Right lung (tissue), 2 donors: ENCODE measurements at regions not wholly inside any gene's neighbourhood (a gene's known extent, or its start where the extent isn't known, plus 50 kb on each side); places are given as distances from the start of the nearest gene placed in this dataset.
A peak's percentile ranks its signal among the peaks of the same experiment; 100 is the strongest.

ENCODE experiments used
- DNase-seq, 2 donors: peaks; one replicate each; pipeline ENCODE4 v3.0.0-alpha.2; 2013

- no peak for DNase-seq
Observed at GRCh38 chr10:62453274-62453673, 79.1 kb downstream of the ZNF365 start.

GRCh38 chr10:62454687-62455397, 80.7 kb downstream of the ZNF365 start:
- no peak for DNase-seq

- no peak for DNase-seq
Observed at GRCh38 chr10:62456611-62457101, 82.5 kb downstream of the ZNF365 start.

- no peak for DNase-seq
Observed at GRCh38 chr10:62457196-62457595, 83.0 kb downstream of the ZNF365 start.

- no peak for DNase-seq
Observed at GRCh38 chr10:62457598-62457997, 83.4 kb downstream of the ZNF365 start.

DNA sequence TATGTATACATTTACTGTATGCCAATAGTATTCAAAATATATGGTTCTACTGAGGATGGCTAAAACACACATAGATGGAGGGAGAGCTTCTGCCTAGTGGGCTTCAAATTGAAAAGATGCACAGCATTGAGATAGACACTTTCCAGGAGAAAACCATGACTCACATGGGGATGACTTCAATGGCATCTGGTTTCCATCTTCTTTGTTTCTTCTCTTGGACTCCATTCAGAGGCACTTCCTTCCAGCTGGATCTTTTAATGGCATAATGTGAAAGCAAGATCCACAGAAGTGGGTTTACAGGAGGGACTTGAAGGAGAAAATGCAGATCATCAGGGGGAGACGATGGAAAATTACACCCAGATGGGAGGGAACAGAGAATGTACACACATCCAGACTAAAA, 84.9 kb downstream of the ZNF365 start:
- peak; percentile 23 to 29 for DNase-seq

- DNase-seq, result no peak
Observed at GRCh38 chr10:62459500-62459899, 85.3 kb downstream of the ZNF365 start.

DNA sequence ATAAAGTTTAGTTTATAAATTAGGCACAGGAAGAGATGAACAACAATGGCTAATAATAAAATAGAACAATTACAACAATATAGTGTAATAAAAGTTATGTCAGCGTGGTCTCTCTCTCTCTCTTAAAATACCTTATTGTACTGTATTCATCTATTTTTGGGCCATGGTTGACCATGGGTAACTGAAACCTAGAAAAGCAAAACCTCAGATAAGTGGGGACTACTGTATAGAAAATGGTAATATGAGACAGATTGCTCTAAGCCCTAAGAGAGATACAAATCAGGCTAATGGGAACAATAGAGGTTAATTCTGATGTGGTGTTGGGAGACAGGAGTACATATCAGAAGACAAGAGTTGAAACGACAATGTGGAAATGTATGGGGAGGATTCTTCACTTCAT, 86.2 kb downstream of the ZNF365 start:
- no peak for DNase-seq

DNA sequence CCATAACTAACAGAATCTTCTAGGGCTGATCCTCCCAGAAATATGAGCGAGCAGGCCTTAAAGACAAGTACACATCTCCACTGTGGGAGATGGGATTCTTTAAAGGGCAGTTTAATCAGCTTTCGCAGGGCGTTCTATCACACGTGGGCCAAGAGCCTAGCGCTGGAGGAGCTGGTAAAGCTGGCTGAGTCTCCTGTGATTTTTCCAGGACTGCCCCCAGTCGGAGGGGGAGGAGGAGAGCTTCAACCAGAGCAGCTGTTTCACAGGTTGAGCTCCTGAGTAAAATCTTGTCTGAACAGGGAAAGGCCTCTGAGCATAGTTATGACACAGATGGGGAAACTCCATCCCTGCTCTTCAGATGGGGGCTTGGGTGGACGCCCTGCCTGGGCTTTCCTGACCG, 87.0 kb downstream of the ZNF365 start:
- no peak for DNase-seq

DNA sequence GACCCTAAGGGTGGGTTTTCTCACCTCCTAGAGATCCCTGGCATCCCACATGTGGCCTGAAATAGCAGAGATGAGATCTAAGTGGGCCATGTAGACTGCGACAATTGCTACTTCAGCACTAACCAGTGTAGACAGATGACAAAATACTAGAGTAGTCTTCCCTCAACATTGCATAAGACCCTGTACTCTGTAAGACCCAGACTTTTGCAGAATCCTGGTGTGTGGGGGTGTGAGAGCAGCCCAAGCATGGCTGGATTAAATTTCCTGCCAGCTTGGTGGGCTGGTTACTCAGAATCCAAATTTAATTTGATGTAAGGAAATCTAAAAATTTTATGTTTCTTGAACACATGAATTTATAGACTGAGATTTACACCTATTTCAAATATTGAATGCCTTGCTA, 88.3 kb downstream of the ZNF365 start:
- no peak for DNase-seq

GRCh38 chr10:62463364-62463763, 89.2 kb downstream of the ZNF365 start:
- no peak for DNase-seq

GRCh38 chr10:62464308-62464707, 90.1 kb downstream of the ZNF365 start:
- no peak for DNase-seq

DNA sequence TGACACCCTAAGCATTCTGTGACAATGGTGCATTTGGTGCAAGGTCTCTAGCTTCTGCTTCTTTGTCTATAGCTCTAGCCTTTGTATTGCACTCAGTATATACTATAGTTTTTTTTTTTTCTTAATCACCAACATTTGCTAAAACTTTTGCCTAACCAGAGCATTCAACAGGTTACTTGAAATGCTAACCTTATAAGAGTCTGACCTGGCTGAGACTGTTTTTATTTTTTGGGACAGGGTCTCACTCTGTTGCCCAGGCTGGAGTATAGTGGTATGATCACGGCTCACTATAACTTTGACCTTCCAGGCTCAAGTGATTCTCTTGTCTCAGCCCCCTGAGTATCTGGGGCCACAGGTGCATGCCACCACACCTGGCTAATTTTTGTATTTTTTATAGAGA, 92.4 kb downstream of the ZNF365 start:
- DNase-seq, result no peak

DNA sequence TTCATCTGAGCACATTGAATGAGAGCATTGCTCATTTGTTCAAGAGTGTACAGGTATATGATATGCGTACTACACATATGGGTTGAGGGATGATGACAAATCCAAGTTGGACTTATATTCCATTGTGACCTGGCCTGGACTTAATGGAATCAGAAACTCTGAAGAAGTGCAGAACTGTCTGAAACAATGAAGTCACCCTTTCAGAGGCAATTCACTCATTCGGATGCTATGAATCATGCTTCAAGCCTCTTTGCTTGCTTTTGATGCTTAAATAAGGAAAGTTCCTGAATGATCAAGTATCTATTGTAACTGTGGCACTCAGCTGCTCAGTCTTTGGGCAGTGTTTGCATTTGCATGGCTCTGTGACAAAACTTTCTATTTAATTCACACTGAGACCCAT, 93.4 kb downstream of the ZNF365 start:
- no peak for DNase-seq

GRCh38 chr10:62471711-62472110, 97.5 kb downstream of the ZNF365 start:
- no peak for DNase-seq

- DNase-seq, result no peak
Observed at GRCh38 chr10:62473241-62473640, 99.1 kb downstream of the ZNF365 start.

DNA sequence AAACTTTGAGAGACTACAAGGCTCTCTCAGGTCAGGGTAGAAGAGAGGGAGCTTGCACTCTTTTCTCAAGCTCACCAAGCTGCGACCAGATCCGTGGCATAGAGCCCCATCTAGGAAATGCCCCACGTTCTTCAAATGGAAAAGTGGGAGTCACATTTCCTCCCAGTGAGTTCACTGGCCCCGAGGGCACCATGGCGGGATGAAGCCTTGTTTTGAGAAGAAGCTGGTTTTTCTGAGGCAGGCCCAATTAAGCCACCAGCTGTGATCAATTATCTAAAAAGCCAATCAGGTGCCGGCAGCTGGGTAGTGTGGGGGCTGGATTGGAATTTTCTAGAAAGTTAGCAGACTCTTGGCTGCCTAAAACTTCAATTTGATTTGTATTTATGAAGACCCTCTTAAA, 101.4 kb downstream of the ZNF365 start:
- DNase-seq, result no peak

DNA sequence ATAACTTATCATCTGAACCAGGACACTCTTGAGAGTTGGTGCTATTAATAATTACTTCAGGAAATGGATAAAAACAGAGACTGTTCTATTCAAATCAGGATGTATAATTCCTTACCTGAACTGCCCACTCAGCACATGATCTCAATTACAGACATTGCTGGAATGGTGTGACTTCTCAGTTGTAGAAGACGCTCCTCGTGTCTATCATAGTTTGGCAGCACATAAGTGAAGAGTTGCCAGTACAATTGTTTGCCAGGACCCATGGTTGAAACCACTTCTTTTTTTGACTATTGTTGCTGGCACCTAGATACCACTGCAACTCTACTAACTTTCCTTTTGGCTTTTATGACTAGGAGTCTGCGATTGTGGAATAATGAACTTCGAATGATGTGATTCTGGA, 105.4 kb downstream of the ZNF365 start:
- DNase-seq, result no peak

DNA sequence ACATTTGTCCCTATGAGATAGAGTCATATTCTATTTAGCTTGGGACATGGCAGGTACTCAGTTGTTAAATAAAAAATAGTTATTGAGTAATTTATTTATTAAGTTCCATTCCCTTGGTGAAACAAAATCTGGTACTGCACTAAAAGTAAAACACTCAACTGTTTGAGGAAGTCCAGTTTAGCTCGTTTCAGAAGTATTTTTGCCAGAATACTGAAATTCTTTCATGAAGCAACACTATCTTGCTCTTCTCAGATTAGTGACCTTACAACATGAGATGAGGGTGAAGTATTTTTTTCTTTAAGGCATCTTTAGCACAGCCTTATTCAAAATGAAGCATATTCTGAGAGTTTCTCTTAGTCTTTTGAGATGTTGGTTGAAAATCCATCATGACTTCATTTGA, 106.0 kb downstream of the ZNF365 start:
- DNase-seq, result no peak

DNA sequence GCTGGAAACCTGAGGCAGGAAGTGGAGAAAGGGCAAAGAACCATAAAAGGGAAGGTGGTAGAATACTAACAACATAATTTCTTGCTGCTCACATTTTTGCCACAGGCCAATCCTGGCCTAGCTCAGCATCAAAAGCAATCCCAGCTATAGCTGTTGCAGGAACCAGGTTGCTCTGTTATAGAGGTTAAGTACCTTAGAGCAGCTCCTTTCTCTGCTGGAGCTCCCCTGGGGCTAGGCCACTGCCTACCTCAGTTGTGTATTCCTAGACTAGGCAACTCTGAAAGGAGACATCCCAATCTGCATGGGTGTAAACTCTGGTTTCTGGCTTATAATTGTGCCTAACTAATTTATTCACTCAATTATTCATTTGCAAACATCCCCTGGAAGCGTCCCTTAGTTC, 108.4 kb downstream of the ZNF365 start:
- no peak for DNase-seq

DNA sequence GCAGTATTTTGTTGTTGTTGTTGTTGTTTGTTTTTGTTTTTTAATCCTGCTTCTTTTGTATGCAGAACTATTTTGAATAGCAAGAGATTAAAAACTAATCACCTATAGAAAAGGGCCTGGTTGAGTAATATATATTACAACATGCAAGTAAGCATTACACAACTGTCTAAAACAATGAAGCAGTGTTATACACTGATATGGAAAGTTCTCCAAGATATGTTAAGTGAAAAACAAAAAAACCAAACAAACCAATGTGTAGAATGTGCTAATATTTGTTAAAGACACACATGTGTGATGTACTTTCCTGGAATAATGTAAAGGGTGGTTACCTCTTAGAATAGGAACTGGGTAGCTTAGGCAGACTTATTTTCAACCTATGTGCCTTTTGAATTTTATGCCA, 117.4 kb downstream of the ZNF365 start:
- DNase-seq, result peak in 1 of 2 donors; percentile 5

DNA sequence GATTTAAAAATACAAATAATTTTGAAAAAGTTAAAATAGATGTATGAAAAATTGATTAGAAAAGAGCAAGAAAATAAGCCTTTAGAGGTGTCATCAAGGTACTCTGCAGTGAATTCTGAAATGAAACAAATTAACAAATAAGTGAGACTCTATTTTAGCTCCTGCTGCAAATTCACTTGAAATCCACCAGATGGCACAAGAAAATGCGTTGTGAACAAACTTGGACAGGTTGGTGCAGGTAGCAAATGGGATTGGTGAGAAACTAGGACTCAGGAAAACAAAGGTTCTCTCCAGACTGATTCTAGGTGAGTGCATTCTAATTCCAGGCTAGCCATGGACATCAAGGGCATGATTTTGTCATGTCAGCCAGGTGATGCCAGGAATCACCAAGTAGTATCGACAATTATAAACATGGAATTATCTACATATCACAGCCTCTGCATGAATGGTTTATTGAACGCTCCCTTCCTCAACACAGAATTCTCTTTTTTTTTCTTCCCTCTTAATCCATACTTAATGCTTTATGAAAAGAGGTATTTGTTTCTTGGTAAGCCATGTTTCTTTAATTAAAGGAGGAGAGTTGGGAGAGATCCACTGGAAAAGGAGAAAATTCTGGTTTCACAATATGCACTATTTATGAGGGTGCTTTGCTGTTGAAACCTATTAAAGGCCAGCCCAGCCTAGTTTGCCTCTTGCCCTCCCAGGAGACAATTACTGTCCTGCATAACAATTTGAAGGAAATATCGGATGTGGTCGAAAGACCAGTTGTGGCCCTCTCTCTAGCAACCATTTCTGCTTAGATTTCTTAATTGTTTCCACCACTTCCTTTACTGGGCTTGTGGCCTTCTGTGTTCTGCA, 118.1 kb downstream of the ZNF365 start:
- DNase-seq, result no peak

- DNase-seq, result no peak
Observed at GRCh38 chr10:62492870-62493180, 118.7 kb downstream of the ZNF365 start.

GRCh38 chr10:62496925-62497324, 122.8 kb downstream of the ZNF365 start:
- no peak for DNase-seq
